WERI-Rb-1 (cell line): ENCODE measurements at regions not wholly inside any gene's neighbourhood (a gene's known extent, or its start where the extent isn't known, plus 50 kb on each side); places are given as distances from the start of the nearest gene placed in this dataset.

ENCODE experiments used
- DNase-seq: peaks from one replicate; pipeline ENCODE4 v3.0.0-alpha.2; 2020
- H3K27ac ChIP-seq: fragments of 250-450 bp; sonication (Bioruptor Pico); 2 replicates; pipeline ENCODE4 v1.5.1; 2020; ENCODE audit warnings: mild to moderate bottlenecking, moderate library complexity
- H3K27me3 ChIP-seq: fragments of 250-450 bp; sonication (Bioruptor Pico); 2 replicates; pipeline ENCODE4 v1.5.1; 2021; ENCODE audit warnings: mild to moderate bottlenecking, low read depth, moderate library complexity; ENCODE audit not compliant: insufficient read depth, severe bottlenecking
- H3K36me3 ChIP-seq: fragments of 250-450 bp; sonication (Bioruptor Pico); 2 replicates; pipeline ENCODE4 v1.5.1; 2020; ENCODE audit warnings: mild to moderate bottlenecking, moderate library complexity
- H3K4me3 ChIP-seq: 2 replicates; pipeline ENCODE4 v1.5.1; 2011; ENCODE audit warnings: low read depth, mild to moderate bottlenecking, control low read depth, low read length
- H3K9me3 ChIP-seq: fragments of 250-450 bp; sonication (Bioruptor Pico); 2 replicates; pipeline ENCODE4 v1.5.1; 2021; ENCODE audit warnings: mild to moderate bottlenecking, moderate library complexity; ENCODE audit not compliant: severe bottlenecking
- TF ChIP-seq, protein P1 (sequence below): IDR thresholded peaks from 2 replicates; pipeline ENCODE4 v1.5.1; 2011; ENCODE audit warnings: low read depth, mild to moderate bottlenecking, control low read depth, inconsistent platforms, low read length

DNA sequence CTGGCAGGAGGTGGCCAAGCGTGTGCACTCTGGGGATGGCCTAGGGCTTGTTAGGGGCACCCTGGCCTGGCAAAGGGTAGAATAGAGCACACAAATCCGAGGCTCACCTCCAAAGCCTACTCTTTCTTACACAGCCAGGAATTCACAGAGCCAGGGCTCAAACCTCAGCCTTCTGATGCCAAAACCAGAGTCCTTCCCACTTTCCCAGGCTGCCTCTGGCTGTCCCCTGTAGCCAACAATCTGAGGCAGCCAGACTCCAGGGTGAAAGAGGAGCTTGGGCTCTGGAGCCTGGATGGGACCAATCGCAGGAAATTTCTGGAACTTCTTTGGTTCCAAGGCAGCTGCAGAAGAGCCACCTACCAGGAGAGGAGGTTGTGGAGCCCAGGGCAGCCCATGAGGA is 127.9 kb downstream of the COPRS start:
- H3K4me3 ChIP-seq: no peak overlapping the region
- no peaks in the 10 kb centered on the region for H3K36me3 ChIP-seq
- no peaks in the 10 kb centered on the region for H3K9me3 ChIP-seq
- DNase-seq: no peak
- no peaks in the 10 kb centered on the region for H3K27me3 ChIP-seq
- H3K27ac ChIP-seq: no peak overlapping the region
- TF ChIP-seq, protein P1, sequence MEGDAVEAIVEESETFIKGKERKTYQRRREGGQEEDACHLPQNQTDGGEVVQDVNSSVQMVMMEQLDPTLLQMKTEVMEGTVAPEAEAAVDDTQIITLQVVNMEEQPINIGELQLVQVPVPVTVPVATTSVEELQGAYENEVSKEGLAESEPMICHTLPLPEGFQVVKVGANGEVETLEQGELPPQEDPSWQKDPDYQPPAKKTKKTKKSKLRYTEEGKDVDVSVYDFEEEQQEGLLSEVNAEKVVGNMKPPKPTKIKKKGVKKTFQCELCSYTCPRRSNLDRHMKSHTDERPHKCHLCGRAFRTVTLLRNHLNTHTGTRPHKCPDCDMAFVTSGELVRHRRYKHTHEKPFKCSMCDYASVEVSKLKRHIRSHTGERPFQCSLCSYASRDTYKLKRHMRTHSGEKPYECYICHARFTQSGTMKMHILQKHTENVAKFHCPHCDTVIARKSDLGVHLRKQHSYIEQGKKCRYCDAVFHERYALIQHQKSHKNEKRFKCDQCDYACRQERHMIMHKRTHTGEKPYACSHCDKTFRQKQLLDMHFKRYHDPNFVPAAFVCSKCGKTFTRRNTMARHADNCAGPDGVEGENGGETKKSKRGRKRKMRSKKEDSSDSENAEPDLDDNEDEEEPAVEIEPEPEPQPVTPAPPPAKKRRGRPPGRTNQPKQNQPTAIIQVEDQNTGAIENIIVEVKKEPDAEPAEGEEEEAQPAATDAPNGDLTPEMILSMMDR: no peak

DNA sequence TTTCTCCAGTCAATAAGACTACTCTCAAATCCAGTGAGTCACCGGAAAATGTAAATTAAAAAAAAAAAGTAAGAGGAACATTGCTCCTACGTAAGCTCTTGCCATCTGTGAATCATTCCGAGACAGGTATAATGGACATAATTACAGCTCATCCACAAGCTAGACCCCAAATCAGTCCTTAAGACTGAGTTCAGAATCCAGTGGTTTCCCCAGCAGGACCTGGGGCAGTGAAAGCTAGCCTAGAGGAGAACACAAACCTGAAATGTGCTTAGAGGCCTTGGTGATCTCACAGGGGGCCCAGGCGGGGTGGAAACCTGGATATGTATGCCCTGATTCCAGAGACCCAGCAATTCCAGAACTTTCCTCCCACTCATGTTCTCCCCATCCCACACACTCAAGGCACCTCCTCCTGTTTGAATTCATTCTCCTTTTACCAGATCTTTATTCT is 132.0 kb downstream of the COPRS start:
- TF ChIP-seq, protein P1: no peak
- Histone ChIP-seq H3K27me3 (no peaks in the 10 kb centered on the region), H3K27ac (no peak overlapping the region), H3K9me3 (no peaks in the 10 kb centered on the region), H3K36me3 (no peaks in the 10 kb centered on the region), H3K4me3 (no peak overlapping the region)
- DNase-seq: no peak

DNA sequence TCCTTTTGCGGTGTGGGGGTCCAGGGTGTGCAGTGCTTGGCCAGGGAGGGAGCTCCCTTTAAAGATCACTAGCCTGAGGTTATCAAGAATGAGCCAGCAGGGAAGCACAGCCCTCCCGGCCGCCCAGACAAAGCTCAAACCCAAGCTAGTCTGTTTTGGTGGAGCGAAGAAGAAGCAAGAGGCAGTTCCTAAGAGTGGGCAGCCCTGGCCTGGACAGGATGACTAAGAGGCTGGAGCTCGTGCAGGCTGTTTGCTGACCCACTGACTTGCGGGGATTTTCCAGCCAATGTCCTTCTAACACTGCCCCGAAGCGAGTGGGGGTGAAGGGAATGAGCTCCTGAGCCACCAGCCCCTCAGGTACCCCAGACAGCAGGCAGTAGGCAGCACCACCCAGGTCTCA is 134.4 kb downstream of the COPRS start:
- Histone ChIP-seq H3K36me3 (no peaks in the 10 kb centered on the region), H3K27me3 (no peaks in the 10 kb centered on the region), H3K9me3 (no peaks in the 10 kb centered on the region), H3K4me3 (no peak overlapping the region), H3K27ac (no peak overlapping the region)
- TF ChIP-seq, protein P1: no peak
- no peak for DNase-seq

DNA sequence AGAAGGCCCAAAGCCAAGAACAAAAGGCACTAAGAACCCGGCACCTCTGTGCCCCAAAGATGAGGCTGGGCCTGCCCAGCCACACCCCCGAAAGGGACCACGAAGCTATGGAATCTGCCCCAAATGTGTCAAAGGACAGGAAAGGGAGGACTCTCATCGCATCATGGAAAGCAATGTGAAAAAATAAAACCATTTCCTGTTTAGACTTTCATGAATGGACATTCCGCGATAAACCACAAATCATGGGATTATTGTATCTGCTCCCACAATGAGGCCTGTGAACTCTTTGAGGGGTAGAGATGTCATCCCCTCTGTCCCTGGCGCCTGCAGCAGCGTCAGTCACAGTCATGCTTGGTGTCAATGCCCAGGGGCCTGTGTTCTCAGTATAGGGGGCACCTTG is 135.0 kb downstream of the COPRS start:
- DNase-seq: no peak
- TF ChIP-seq, protein P1: no peak
- Histone ChIP-seq H3K27me3 (no peaks in the 10 kb centered on the region), H3K36me3 (no peaks in the 10 kb centered on the region), H3K4me3 (no peak overlapping the region), H3K27ac (no peak overlapping the region), H3K9me3 (no peaks in the 10 kb centered on the region)

DNA sequence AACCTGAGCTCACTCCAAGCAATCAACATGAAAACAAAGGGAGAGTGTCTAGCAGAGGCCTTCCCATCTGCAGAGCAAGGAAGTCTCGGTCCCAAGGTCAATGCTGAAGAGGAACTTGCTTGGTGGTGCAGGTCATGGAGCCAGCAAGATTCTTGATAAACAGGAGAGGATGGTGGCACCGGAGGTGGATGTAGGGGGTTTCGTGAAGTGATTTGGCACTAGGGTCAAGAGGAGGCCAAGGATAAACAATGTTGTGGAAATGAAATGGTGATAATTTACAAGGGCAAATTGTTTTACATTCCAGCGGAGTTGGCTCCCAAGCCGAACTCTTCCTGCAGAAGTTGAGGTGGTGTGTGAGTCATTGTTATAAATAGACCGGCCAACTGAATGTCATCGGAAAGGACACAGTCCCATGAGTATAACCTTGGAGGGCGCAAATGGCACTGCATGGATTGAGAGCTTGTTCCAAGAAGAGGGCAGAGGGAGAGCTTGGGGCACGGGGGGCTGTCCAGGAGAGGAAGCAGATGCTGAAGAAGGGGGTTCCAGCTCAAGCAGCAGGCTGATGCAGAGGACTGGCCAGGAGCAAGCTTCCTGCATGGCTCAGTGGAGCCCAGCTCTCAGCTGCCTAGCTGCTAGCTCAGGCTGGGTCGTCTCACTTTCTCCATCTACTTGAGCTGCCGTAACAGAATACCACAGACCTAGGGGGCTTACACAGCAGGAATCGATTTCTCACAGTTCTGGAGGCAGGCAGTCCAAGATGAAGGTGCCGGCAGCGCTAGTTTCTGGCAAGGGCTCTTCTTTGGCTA is 136.6 kb downstream of the COPRS start:
- no peak overlapping the region for H3K27ac ChIP-seq
- H3K4me3 ChIP-seq: no peak overlapping the region
- no peak for DNase-seq
- H3K36me3 ChIP-seq: no peaks in the 10 kb centered on the region
- no peaks in the 10 kb centered on the region for H3K27me3 ChIP-seq
- TF ChIP-seq, protein P1: no peak
- H3K9me3 ChIP-seq: no peaks in the 10 kb centered on the region
